WTC11 (cell line): ENCODE measurements at regions not wholly inside any gene's neighbourhood (a gene's known extent, or its start where the extent isn't known, plus 50 kb on each side); places are given as distances from the start of the nearest gene placed in this dataset.

Source experiments
- ATAC-seq: fragments of 200-7000 bp; cut with Tn5 transposase; 2 replicates; pipeline ENCODE4 v1.10.0; 2021; ENCODE audit warnings: mild to moderate bottlenecking, moderate library complexity
- CTCF ChIA-PET: fragments of 300-600 bp; sonication (Branson Sonifier 250); formaldehyde crosslinking; loops from one replicate; lab custom pipeline; 2021; ENCODE audit warnings: antibody characterized with exemption; lab: Charles Lee
- POLR2A ChIA-PET: fragments of 350-600 bp; sonication (Branson Sonifier 250); formaldehyde crosslinking; loops from one replicate; lab custom pipeline; 2021; ENCODE audit warnings: antibody characterized with exemption; lab: Charles Lee
- DNase-seq: peaks from one replicate; pipeline ENCODE4 v3.0.0; 2021; ENCODE audit warnings: low spot score
- H3K27ac Mint-ChIP-seq: 2 replicates; pipeline ENCODE4 v1.8.0; 2021; ENCODE audit warnings: mixed read lengths
- H3K27me3 Mint-ChIP-seq: 2 replicates; pipeline ENCODE4 v1.8.0; 2021; ENCODE audit warnings: low read depth, mild to moderate bottlenecking, moderate library complexity, mixed read lengths
- H3K36me3 Mint-ChIP-seq: 2 replicates; pipeline ENCODE4 v1.8.0; 2021; ENCODE audit warnings: mixed read lengths
- H3K4me1 Mint-ChIP-seq: 2 replicates; pipeline ENCODE4 v1.8.0; 2022; ENCODE audit warnings: mixed read lengths
- H3K4me3 Mint-ChIP-seq: 2 replicates; pipeline ENCODE4 v1.8.0; 2021; ENCODE audit warnings: mild to moderate bottlenecking, moderate library complexity, mixed read lengths
- H3K9me3 Mint-ChIP-seq: 2 replicates; pipeline ENCODE4 v1.8.0; 2021; ENCODE audit warnings: mixed read lengths
- ATF1 ChIP-seq: sonication (generic); formaldehyde crosslinking; IDR thresholded peaks from 2 replicates; pipeline ENCODE4 v1.8.1; 2023; ENCODE audit warnings: mild to moderate bottlenecking, moderate library complexity, missing genetic modification reagents
- CREB1 ChIP-seq: sonication (generic); formaldehyde crosslinking; IDR thresholded peaks from 2 replicates; pipeline ENCODE4 v1.8.0; 2023; ENCODE audit warnings: mild to moderate bottlenecking, missing genetic modification reagents
- ELF4 ChIP-seq: sonication (generic); formaldehyde crosslinking; IDR thresholded peaks from 2 replicates; pipeline ENCODE4 v1.8.1; 2022; ENCODE audit warnings: low read depth, mild to moderate bottlenecking, moderate library complexity, missing genetic modification reagents
- ERG ChIP-seq: fragments of 250-450 bp; sonication (Bioruptor Pico); IDR thresholded peaks from 2 replicates; pipeline ENCODE4 v1.8.0; 2021; ENCODE audit warnings: mild to moderate bottlenecking
- ETV6 ChIP-seq: sonication (generic); formaldehyde crosslinking; IDR thresholded peaks from 2 replicates; pipeline ENCODE4 v1.8.1; 2022; ENCODE audit warnings: mild to moderate bottlenecking, missing genetic modification reagents
- FOXJ3 ChIP-seq: sonication (generic); formaldehyde crosslinking; IDR thresholded peaks from 2 replicates; pipeline ENCODE4 v1.9.0; 2021; ENCODE audit warnings: missing genetic modification reagents, mild to moderate bottlenecking, borderline replicate concordance
- GRHL2 ChIP-seq: fragments of 250-450 bp; sonication (Bioruptor Pico); IDR thresholded peaks from 2 replicates; pipeline ENCODE4 v1.8.0; 2022; ENCODE audit warnings: mild to moderate bottlenecking, moderate library complexity; ENCODE audit not compliant: insufficient replicate concordance, severe bottlenecking
- IRF2 ChIP-seq: sonication (generic); formaldehyde crosslinking; IDR thresholded peaks from 2 replicates; pipeline ENCODE4 v1.8.0; 2022; ENCODE audit warnings: low read depth, missing genetic modification reagents, borderline replicate concordance
- NR1H2 ChIP-seq: sonication (generic); formaldehyde crosslinking; IDR thresholded peaks from 2 replicates; pipeline ENCODE4 v1.9.0; 2021; ENCODE audit warnings: mild to moderate bottlenecking, moderate library complexity, missing genetic modification reagents
- OVOL2 ChIP-seq: fragments of 250-450 bp; sonication (Bioruptor Pico); IDR thresholded peaks from 2 replicates; pipeline ENCODE4 v1.9.0; 2021; ENCODE audit warnings: mild to moderate bottlenecking, borderline replicate concordance
- TEAD4 ChIP-seq: sonication (generic); formaldehyde crosslinking; IDR thresholded peaks from 2 replicates; pipeline ENCODE4 v1.8.0; 2022; ENCODE audit warnings: mild to moderate bottlenecking, missing genetic modification reagents
- ZNF317 ChIP-seq: sonication (generic); formaldehyde crosslinking; IDR thresholded peaks from 2 replicates; pipeline ENCODE4 v1.8.1; 2023; ENCODE audit warnings: low read depth, mild to moderate bottlenecking, moderate library complexity, missing genetic modification reagents, borderline replicate concordance
- TF ChIP-seq, protein P1 (sequence below): sonication (generic); formaldehyde crosslinking; IDR thresholded peaks from 2 replicates; pipeline ENCODE4 v1.8.1; 2022; ENCODE audit warnings: low read depth, mild to moderate bottlenecking, moderate library complexity, missing genetic modification reagents, borderline replicate concordance
- TF ChIP-seq, protein P2 (sequence below): sonication (generic); formaldehyde crosslinking; conservative IDR thresholded peaks from 2 replicates; pipeline ENCODE4 v1.8.1; 2022; ENCODE audit warnings: mild to moderate bottlenecking, missing genetic modification reagents
- TF ChIP-seq, protein P3 (sequence below): sonication (generic); formaldehyde crosslinking; IDR thresholded peaks from 2 replicates; pipeline ENCODE4 v1.8.1; 2023; ENCODE audit warnings: mild to moderate bottlenecking, missing genetic modification reagents, moderate library complexity
- TF ChIP-seq, protein P4 (sequence below): sonication (generic); formaldehyde crosslinking; IDR thresholded peaks from 2 replicates; pipeline ENCODE4 v1.8.1; 2023; ENCODE audit warnings: mild to moderate bottlenecking, missing genetic modification reagents, borderline replicate concordance
- TF ChIP-seq, protein P5 (sequence below): sonication (generic); formaldehyde crosslinking; IDR thresholded peaks from 2 replicates; pipeline ENCODE4 v1.8.0; 2023; ENCODE audit warnings: mild to moderate bottlenecking, missing genetic modification reagents

DNA sequence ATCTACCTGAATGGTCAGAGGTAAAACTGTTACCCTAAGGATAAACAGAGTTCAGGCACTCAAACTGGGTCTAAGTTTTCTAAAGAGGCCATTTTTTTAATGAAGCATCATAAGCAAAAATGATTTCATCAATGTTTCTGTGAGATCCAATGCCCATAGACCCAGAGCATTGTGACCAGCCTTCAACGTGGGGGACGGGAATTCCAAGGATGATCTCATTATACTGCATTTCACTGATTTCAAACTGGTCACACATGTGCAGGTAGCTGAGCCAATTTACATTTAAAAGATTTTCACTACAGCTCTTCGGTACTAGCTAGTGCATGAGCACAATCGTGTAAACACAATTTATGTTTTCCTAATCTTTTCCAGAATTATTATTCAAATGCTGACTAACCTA, 472.9 kb downstream of the DIPK2A start:
- Mint-ChIP-seq H3K27me3 (no peaks in the 10 kb centered on the region), H3K4me3 (no peak overlapping the region), H3K9me3 (no peaks in the 10 kb centered on the region), H3K36me3 (no peaks in the 10 kb centered on the region)
- ChIA-PET CTCF (no interaction called here), POLR2A (no interaction called here)
- ATAC-seq, result no peak
- TF ChIP-seq GRHL2, result no peak
- TF ChIP-seq, all 79 proteins: peak for 0
- H3K27ac Mint-ChIP-seq, result no peak overlapping the region
- H3K4me1 Mint-ChIP-seq, result peaks cover 2% of the 10 kb centered on the region; the same call in 1 of the 2 replicates
- DNase-seq, result no peak

DNA sequence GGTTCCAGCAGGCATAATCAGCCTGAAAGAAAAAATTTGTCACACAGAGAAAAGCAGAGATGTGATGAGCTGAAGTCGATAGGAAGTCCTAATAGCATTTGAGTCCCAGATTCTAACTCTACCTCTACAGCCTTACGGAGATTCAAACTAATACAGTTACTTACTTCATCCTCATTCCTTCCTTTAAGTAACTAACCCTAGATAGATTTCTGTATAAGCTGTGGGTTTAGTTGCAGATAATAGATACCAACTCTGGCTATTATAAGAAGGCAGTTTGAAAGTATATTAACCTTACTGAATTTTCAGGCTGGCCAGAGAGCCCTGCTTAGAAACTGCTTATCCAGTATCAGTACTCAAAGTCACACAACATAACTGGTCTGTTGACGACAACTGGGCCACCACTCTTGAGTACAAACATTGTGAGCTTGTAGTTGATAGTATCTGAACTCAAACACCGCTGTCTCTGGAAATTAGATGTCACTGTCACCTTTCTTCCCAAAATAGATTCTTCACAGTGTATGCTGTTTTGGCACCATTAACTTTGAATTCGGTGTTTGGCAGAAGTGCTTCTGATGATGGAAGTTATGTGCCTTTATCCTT, 484.3 kb downstream of the DIPK2A start:
- TF ChIP-seq FOXJ3 (CRISPR knock-in tag) (no peak), ERG (CRISPR knock-in tag) (no peak), GRHL2 (no peak)
- TF ChIP-seq, protein P1, sequence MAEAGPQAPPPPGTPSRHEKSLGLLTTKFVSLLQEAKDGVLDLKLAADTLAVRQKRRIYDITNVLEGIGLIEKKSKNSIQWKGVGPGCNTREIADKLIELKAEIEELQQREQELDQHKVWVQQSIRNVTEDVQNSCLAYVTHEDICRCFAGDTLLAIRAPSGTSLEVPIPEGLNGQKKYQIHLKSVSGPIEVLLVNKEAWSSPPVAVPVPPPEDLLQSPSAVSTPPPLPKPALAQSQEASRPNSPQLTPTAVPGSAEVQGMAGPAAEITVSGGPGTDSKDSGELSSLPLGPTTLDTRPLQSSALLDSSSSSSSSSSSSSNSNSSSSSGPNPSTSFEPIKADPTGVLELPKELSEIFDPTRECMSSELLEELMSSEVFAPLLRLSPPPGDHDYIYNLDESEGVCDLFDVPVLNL (CRISPR knock-in tag), result no peak
- TF ChIP-seq, protein P2, sequence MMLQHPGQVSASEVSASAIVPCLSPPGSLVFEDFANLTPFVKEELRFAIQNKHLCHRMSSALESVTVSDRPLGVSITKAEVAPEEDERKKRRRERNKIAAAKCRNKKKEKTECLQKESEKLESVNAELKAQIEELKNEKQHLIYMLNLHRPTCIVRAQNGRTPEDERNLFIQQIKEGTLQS (CRISPR knock-in tag), result no peak
- TF ChIP-seq, protein P3, sequence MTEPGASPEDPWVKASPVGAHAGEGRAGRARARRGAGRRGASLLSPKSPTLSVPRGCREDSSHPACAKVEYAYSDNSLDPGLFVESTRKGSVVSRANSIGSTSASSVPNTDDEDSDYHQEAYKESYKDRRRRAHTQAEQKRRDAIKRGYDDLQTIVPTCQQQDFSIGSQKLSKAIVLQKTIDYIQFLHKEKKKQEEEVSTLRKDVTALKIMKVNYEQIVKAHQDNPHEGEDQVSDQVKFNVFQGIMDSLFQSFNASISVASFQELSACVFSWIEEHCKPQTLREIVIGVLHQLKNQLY (CRISPR knock-in tag), result no peak
- TF ChIP-seq, all 79 proteins: peak for 0
- no peaks in the 10 kb centered on the region for H3K9me3 Mint-ChIP-seq
- H3K36me3 Mint-ChIP-seq, result no peaks in the 10 kb centered on the region
- H3K27ac Mint-ChIP-seq, result no peak overlapping the region
- no peak for DNase-seq
- no peak overlapping the region for H3K4me3 Mint-ChIP-seq
- ChIA-PET POLR2A (no interaction called here), CTCF (no interaction called here)
- H3K27me3 Mint-ChIP-seq, result no peaks in the 10 kb centered on the region
- H3K4me1 Mint-ChIP-seq, result 0 out of 2 replicates have a peak, but pooled peaks cover 4% of the 10 kb centered on the region
- ATAC-seq, result no peak

DNA sequence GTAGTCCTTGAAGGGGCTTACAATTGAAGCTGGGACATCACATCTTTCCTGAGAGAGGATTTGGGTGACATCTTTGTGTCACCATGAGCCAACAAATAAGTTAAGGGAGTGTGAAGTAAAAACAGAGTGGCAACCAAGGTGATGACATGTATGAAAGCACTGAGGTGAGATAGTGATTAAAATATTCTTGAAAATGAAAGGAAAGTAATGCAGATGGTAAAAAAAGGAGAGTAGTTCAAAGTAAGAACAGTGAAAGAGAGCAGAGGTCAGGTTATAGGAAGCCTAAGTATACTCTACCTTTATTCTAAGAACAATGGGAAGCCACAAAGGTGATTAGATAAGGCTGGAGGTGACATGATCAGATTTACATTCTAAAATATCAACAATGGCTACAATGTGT, 486.1 kb downstream of the DIPK2A start:
- H3K9me3 Mint-ChIP-seq, result no peaks in the 10 kb centered on the region
- CTCF ChIA-PET, result no interaction called here
- TF ChIP-seq ZNF317 (CRISPR knock-in tag), result no peak
- TF ChIP-seq, protein P2 (CRISPR knock-in tag), result no peak
- TF ChIP-seq, protein P4, sequence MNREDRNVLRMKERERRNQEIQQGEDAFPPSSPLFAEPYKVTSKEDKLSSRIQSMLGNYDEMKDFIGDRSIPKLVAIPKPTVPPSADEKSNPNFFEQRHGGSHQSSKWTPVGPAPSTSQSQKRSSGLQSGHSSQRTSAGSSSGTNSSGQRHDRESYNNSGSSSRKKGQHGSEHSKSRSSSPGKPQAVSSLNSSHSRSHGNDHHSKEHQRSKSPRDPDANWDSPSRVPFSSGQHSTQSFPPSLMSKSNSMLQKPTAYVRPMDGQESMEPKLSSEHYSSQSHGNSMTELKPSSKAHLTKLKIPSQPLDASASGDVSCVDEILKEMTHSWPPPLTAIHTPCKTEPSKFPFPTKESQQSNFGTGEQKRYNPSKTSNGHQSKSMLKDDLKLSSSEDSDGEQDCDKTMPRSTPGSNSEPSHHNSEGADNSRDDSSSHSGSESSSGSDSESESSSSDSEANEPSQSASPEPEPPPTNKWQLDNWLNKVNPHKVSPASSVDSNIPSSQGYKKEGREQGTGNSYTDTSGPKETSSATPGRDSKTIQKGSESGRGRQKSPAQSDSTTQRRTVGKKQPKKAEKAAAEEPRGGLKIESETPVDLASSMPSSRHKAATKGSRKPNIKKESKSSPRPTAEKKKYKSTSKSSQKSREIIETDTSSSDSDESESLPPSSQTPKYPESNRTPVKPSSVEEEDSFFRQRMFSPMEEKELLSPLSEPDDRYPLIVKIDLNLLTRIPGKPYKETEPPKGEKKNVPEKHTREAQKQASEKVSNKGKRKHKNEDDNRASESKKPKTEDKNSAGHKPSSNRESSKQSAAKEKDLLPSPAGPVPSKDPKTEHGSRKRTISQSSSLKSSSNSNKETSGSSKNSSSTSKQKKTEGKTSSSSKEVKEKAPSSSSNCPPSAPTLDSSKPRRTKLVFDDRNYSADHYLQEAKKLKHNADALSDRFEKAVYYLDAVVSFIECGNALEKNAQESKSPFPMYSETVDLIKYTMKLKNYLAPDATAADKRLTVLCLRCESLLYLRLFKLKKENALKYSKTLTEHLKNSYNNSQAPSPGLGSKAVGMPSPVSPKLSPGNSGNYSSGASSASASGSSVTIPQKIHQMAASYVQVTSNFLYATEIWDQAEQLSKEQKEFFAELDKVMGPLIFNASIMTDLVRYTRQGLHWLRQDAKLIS (CRISPR knock-in tag), result no peak
- no peak for TF ChIP-seq TEAD4 (CRISPR knock-in tag)
- TF ChIP-seq FOXJ3 (CRISPR knock-in tag), result no peak
- TF ChIP-seq, protein P1 (CRISPR knock-in tag), result no peak
- TF ChIP-seq, protein P5, sequence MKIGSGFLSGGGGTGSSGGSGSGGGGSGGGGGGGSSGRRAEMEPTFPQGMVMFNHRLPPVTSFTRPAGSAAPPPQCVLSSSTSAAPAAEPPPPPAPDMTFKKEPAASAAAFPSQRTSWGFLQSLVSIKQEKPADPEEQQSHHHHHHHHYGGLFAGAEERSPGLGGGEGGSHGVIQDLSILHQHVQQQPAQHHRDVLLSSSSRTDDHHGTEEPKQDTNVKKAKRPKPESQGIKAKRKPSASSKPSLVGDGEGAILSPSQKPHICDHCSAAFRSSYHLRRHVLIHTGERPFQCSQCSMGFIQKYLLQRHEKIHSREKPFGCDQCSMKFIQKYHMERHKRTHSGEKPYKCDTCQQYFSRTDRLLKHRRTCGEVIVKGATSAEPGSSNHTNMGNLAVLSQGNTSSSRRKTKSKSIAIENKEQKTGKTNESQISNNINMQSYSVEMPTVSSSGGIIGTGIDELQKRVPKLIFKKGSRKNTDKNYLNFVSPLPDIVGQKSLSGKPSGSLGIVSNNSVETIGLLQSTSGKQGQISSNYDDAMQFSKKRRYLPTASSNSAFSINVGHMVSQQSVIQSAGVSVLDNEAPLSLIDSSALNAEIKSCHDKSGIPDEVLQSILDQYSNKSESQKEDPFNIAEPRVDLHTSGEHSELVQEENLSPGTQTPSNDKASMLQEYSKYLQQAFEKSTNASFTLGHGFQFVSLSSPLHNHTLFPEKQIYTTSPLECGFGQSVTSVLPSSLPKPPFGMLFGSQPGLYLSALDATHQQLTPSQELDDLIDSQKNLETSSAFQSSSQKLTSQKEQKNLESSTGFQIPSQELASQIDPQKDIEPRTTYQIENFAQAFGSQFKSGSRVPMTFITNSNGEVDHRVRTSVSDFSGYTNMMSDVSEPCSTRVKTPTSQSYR (CRISPR knock-in tag), result no peak
- TF ChIP-seq CREB1, result no peak
- TF ChIP-seq IRF2 (CRISPR knock-in tag), result no peak
- no peak for TF ChIP-seq ELF4 (CRISPR knock-in tag)
- TF ChIP-seq ETV6, result no peak
- no peak for TF ChIP-seq NR1H2 (CRISPR knock-in tag)
- TF ChIP-seq OVOL2, result no peak
- no peak for TF ChIP-seq ATF1

More for the DNA sequence above, 486.1 kb downstream of the DIPK2A start:
- no peak for DNase-seq
- Mint-ChIP-seq H3K27me3 (no peaks in the 10 kb centered on the region), H3K4me1 (peaks cover 8% of the 10 kb centered on the region), H3K4me3 (no peak overlapping the region), H3K27ac (no peak overlapping the region), H3K36me3 (no peaks in the 10 kb centered on the region)
- POLR2A ChIA-PET, result no interaction called here
- ATAC-seq, result no peak
